ENCODE measurements at regions not wholly inside any gene's neighbourhood (a gene's known extent, or its start where the extent isn't known, plus 50 kb on each side); places are given as distances from the start of the nearest gene placed in this dataset.

DNA sequence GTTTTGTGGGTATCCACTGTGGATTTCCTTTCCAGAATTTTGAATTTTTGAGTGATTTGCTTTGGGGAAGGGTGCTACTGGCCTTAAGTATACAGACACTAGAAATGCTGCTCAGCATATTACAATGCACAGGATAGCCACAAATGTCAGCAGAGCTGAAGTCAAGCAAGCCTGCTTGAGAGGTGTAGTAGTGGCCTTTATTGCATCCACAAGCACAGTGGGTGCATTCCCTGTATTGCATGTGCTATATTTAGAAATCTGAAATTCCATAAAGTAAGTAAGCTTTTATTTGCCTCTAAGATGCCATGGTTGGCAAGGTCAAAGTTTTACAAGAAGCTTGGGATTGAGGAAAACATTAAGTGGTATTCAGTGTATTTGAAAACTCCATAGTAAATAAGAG, 79.5 kb upstream of the ZNF91 start:
- ChIA-PET POLR2A (no interaction called here), CTCF (no interaction called here)
- FAIRE-seq (no peak), DNase-seq (ENCODE audit: low read depth in 1 of 2, low spot score in 1 of 2) (no peak), ATAC-seq (no peak)
- no peak overlapping the region for H3K4me3 ChIP-seq
- H3K4me1 ChIP-seq, result no peaks in the 10 kb centered on the region
- H3K27ac ChIP-seq, result no peak overlapping the region
- TF ChIP-seq, protein P1, sequence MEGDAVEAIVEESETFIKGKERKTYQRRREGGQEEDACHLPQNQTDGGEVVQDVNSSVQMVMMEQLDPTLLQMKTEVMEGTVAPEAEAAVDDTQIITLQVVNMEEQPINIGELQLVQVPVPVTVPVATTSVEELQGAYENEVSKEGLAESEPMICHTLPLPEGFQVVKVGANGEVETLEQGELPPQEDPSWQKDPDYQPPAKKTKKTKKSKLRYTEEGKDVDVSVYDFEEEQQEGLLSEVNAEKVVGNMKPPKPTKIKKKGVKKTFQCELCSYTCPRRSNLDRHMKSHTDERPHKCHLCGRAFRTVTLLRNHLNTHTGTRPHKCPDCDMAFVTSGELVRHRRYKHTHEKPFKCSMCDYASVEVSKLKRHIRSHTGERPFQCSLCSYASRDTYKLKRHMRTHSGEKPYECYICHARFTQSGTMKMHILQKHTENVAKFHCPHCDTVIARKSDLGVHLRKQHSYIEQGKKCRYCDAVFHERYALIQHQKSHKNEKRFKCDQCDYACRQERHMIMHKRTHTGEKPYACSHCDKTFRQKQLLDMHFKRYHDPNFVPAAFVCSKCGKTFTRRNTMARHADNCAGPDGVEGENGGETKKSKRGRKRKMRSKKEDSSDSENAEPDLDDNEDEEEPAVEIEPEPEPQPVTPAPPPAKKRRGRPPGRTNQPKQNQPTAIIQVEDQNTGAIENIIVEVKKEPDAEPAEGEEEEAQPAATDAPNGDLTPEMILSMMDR (IDR thresholded peaks at IDR 0.05), result no peak
- TF ChIP-seq HDAC2 (IDR thresholded peaks at IDR 0.05), result no peak
- no peak for TF ChIP-seq MYC (IDR thresholded peaks at IDR 0.05; ENCODE audit: borderline replicate concordance, low read length)
- TF ChIP-seq BHLHE40 (IDR thresholded peaks at IDR 0.05; ENCODE audit: low read depth, low read length), result no peak
- no peak for TF ChIP-seq ZFP36 (IDR thresholded peaks at IDR 0.05; ENCODE audit: borderline replicate concordance, partially characterized antibody)
- TF ChIP-seq, protein P2, sequence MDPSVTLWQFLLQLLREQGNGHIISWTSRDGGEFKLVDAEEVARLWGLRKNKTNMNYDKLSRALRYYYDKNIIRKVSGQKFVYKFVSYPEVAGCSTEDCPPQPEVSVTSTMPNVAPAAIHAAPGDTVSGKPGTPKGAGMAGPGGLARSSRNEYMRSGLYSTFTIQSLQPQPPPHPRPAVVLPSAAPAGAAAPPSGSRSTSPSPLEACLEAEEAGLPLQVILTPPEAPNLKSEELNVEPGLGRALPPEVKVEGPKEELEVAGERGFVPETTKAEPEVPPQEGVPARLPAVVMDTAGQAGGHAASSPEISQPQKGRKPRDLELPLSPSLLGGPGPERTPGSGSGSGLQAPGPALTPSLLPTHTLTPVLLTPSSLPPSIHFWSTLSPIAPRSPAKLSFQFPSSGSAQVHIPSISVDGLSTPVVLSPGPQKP (IDR thresholded peaks at IDR 0.05; ENCODE audit: low read depth, low read length), result no peak
- TF ChIP-seq, protein P3, sequence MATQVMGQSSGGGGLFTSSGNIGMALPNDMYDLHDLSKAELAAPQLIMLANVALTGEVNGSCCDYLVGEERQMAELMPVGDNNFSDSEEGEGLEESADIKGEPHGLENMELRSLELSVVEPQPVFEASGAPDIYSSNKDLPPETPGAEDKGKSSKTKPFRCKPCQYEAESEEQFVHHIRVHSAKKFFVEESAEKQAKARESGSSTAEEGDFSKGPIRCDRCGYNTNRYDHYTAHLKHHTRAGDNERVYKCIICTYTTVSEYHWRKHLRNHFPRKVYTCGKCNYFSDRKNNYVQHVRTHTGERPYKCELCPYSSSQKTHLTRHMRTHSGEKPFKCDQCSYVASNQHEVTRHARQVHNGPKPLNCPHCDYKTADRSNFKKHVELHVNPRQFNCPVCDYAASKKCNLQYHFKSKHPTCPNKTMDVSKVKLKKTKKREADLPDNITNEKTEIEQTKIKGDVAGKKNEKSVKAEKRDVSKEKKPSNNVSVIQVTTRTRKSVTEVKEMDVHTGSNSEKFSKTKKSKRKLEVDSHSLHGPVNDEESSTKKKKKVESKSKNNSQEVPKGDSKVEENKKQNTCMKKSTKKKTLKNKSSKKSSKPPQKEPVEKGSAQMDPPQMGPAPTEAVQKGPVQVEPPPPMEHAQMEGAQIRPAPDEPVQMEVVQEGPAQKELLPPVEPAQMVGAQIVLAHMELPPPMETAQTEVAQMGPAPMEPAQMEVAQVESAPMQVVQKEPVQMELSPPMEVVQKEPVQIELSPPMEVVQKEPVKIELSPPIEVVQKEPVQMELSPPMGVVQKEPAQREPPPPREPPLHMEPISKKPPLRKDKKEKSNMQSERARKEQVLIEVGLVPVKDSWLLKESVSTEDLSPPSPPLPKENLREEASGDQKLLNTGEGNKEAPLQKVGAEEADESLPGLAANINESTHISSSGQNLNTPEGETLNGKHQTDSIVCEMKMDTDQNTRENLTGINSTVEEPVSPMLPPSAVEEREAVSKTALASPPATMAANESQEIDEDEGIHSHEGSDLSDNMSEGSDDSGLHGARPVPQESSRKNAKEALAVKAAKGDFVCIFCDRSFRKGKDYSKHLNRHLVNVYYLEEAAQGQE (IDR thresholded peaks at IDR 0.05), result no peak
- TF ChIP-seq CBX2 (IDR thresholded peaks at IDR 0.05; ENCODE audit: borderline replicate concordance, low read depth), result no peak
- TF ChIP-seq POLR2AphosphoS2 (conservative IDR thresholded peaks at IDR 0.05; ENCODE audit: low read length), result no peak
- no peak for TF ChIP-seq CEBPB (IDR thresholded peaks at IDR 0.05)
- TF ChIP-seq, protein P4, sequence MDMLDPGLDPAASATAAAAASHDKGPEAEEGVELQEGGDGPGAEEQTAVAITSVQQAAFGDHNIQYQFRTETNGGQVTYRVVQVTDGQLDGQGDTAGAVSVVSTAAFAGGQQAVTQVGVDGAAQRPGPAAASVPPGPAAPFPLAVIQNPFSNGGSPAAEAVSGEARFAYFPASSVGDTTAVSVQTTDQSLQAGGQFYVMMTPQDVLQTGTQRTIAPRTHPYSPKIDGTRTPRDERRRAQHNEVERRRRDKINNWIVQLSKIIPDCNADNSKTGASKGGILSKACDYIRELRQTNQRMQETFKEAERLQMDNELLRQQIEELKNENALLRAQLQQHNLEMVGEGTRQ (IDR thresholded peaks at IDR 0.05), result no peak
- TF ChIP-seq RNF2 (IDR thresholded peaks at IDR 0.05; ENCODE audit: borderline replicate concordance, low read depth), result no peak
- TF ChIP-seq SMC3 (IDR thresholded peaks at IDR 0.05), result no peak
- TF ChIP-seq EHF (CRISPR knock-in tag; IDR thresholded peaks at IDR 0.05), result no peak
- no peak overlapping the region for H3K4me2 ChIP-seq
- H3K9me3 ChIP-seq, result peaks cover 27% of the 10 kb centered on the region

DNA sequence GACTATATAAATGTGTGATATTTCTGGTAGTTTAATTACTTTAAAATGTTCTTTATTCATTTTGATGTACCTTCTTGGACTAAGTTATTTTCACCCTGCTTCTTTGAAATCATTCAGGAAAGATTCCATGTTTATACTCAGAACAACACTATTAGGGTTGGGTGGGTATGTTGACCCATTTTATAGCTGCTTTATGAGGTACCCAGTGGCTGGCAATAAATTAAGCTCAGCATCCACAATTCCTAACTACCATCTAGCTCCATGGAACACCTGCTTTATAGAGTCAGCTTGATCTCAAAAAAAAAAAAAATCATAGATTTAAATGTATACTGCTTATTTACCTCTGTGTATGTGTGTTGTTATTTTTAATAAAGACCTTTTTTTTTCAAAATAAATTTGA, 78.9 kb upstream of the ZNF91 start:
- H3K27ac ChIP-seq, result no peak overlapping the region
- ATAC-seq (no peak), DNase-seq (ENCODE audit: low read depth in 1 of 2, low spot score in 1 of 2) (no peak), FAIRE-seq (no peak)
- POLR2A ChIA-PET, result no interaction called here
- CTCF ChIA-PET, result no interaction called here
- H3K4me3 ChIP-seq, result no peak overlapping the region
- no peak for TF ChIP-seq CHD2 (IDR thresholded peaks at IDR 0.05; ENCODE audit: low read length, partially characterized antibody)
- TF ChIP-seq, protein P1 (IDR thresholded peaks at IDR 0.05), result no peak
- TF ChIP-seq SREBF2 (IDR thresholded peaks at IDR 0.05), result no peak
- no peaks in the 10 kb centered on the region for H3K4me1 ChIP-seq
- peaks cover 30% of the 10 kb centered on the region for H3K9me3 ChIP-seq
- H3K4me2 ChIP-seq, result no peak overlapping the region

Data from A549 (cell line).